WTC11 (cell line): ENCODE measurements at regions not wholly inside any gene's neighbourhood (a gene's known extent, or its start where the extent isn't known, plus 50 kb on each side); places are given as distances from the start of the nearest gene placed in this dataset.

Experiments used
- ATAC-seq: fragments of 200-7000 bp; cut with Tn5 transposase; 2 replicates; pipeline ENCODE4 v1.10.0; 2021; ENCODE audit warnings: mild to moderate bottlenecking, moderate library complexity
- CTCF ChIA-PET: fragments of 300-600 bp; sonication (Branson Sonifier 250); formaldehyde crosslinking; loops from one replicate; lab custom pipeline; 2021; ENCODE audit warnings: antibody characterized with exemption; lab: Charles Lee
- POLR2A ChIA-PET: fragments of 350-600 bp; sonication (Branson Sonifier 250); formaldehyde crosslinking; loops from one replicate; lab custom pipeline; 2021; ENCODE audit warnings: antibody characterized with exemption; lab: Charles Lee
- DNase-seq: peaks from one replicate; pipeline ENCODE4 v3.0.0; 2021; ENCODE audit warnings: low spot score
- H3K27ac Mint-ChIP-seq: 2 replicates; pipeline ENCODE4 v1.8.0; 2021; ENCODE audit warnings: mixed read lengths
- H3K27me3 Mint-ChIP-seq: 2 replicates; pipeline ENCODE4 v1.8.0; 2021; ENCODE audit warnings: low read depth, mild to moderate bottlenecking, moderate library complexity, mixed read lengths
- H3K36me3 Mint-ChIP-seq: 2 replicates; pipeline ENCODE4 v1.8.0; 2021; ENCODE audit warnings: mixed read lengths
- H3K4me1 Mint-ChIP-seq: 2 replicates; pipeline ENCODE4 v1.8.0; 2022; ENCODE audit warnings: mixed read lengths
- H3K4me3 Mint-ChIP-seq: 2 replicates; pipeline ENCODE4 v1.8.0; 2021; ENCODE audit warnings: mild to moderate bottlenecking, moderate library complexity, mixed read lengths
- H3K9me3 Mint-ChIP-seq: 2 replicates; pipeline ENCODE4 v1.8.0; 2021; ENCODE audit warnings: mixed read lengths
- AR ChIP-seq: fragments of 250-450 bp; sonication (Bioruptor Pico); IDR thresholded peaks from 2 replicates; pipeline ENCODE4 v1.9.0; 2021; ENCODE audit warnings: mild to moderate bottlenecking
- CREM ChIP-seq: sonication (generic); formaldehyde crosslinking; IDR thresholded peaks from 2 replicates; pipeline ENCODE4 v1.8.1; 2022; ENCODE audit warnings: mild to moderate bottlenecking, missing genetic modification reagents, moderate library complexity
- ELF4 ChIP-seq: sonication (generic); formaldehyde crosslinking; IDR thresholded peaks from 2 replicates; pipeline ENCODE4 v1.8.1; 2022; ENCODE audit warnings: low read depth, mild to moderate bottlenecking, moderate library complexity, missing genetic modification reagents
- GABPB1 ChIP-seq: sonication (generic); formaldehyde crosslinking; IDR thresholded peaks from 2 replicates; pipeline ENCODE4 v1.8.1; 2023; ENCODE audit warnings: mild to moderate bottlenecking, missing genetic modification reagents
- GTF2I ChIP-seq: fragments of 250-450 bp; sonication (Bioruptor Pico); conservative IDR thresholded peaks from 2 replicates; pipeline ENCODE4 v1.4.0; 2021; ENCODE audit warnings: mild to moderate bottlenecking
- MLX ChIP-seq: sonication (generic); formaldehyde crosslinking; IDR thresholded peaks from 2 replicates; pipeline ENCODE4 v1.8.1; 2023; ENCODE audit warnings: mild to moderate bottlenecking, missing genetic modification reagents, moderate library complexity
- MXD4 ChIP-seq: fragments of 250-450 bp; sonication (Bioruptor Pico); IDR thresholded peaks from 2 replicates; pipeline ENCODE4 v1.8.0; 2021; ENCODE audit warnings: mild to moderate bottlenecking, moderate library complexity, borderline replicate concordance
- NFYB ChIP-seq: sonication (generic); formaldehyde crosslinking; conservative IDR thresholded peaks from 2 replicates; pipeline ENCODE4 v1.8.0; 2022; ENCODE audit warnings: low read depth, missing genetic modification reagents
- OVOL2 ChIP-seq: fragments of 250-450 bp; sonication (Bioruptor Pico); IDR thresholded peaks from 2 replicates; pipeline ENCODE4 v1.9.0; 2021; ENCODE audit warnings: mild to moderate bottlenecking, borderline replicate concordance
- RELA ChIP-seq: sonication (generic); formaldehyde crosslinking; IDR thresholded peaks from 2 replicates; pipeline ENCODE4 v1.8.1; 2022; ENCODE audit warnings: missing genetic modification reagents, mild to moderate bottlenecking, borderline replicate concordance
- SMAD4 ChIP-seq: sonication (generic); formaldehyde crosslinking; IDR thresholded peaks from 2 replicates; pipeline ENCODE4 v1.8.0; 2022; ENCODE audit warnings: mild to moderate bottlenecking, missing genetic modification reagents
- TCF7 ChIP-seq: sonication (generic); formaldehyde crosslinking; IDR thresholded peaks from 2 replicates; pipeline ENCODE4 v1.8.0; 2022; ENCODE audit warnings: mild to moderate bottlenecking, low read depth, missing genetic modification reagents, moderate library complexity
- ZMAT4 ChIP-seq: fragments of 250-450 bp; sonication (Bioruptor Pico); IDR thresholded peaks from 2 replicates; pipeline ENCODE4 v1.9.0; 2021; ENCODE audit warnings: mild to moderate bottlenecking
- ZNF232 ChIP-seq: sonication (generic); formaldehyde crosslinking; IDR thresholded peaks from 2 replicates; pipeline ENCODE4 v1.8.0; 2022; ENCODE audit warnings: mild to moderate bottlenecking, missing genetic modification reagents
- ZNF396 ChIP-seq: fragments of 250-450 bp; sonication (Bioruptor Pico); IDR thresholded peaks from 2 replicates; pipeline ENCODE4 v1.8.0; 2021; ENCODE audit warnings: mild to moderate bottlenecking, moderate library complexity, borderline replicate concordance
- ZNF423 ChIP-seq: fragments of 250-450 bp; sonication (Bioruptor Pico); IDR thresholded peaks from 2 replicates; pipeline ENCODE4 v2.1.2; 2022; ENCODE audit warnings: mild to moderate bottlenecking, moderate library complexity
- ZNF425 ChIP-seq: fragments of 250-450 bp; sonication (Bioruptor Pico); conservative IDR thresholded peaks from 2 replicates; pipeline ENCODE4 v1.9.0; 2021; ENCODE audit warnings: mild to moderate bottlenecking
- TF ChIP-seq, protein P1 (sequence below): sonication (generic); formaldehyde crosslinking; IDR thresholded peaks from 2 replicates; pipeline ENCODE4 v1.8.1; 2022; ENCODE audit warnings: mild to moderate bottlenecking, moderate library complexity, missing genetic modification reagents
- TF ChIP-seq, protein P2 (sequence below): sonication (generic); formaldehyde crosslinking; IDR thresholded peaks from 2 replicates; pipeline ENCODE4 v1.8.1; 2022; ENCODE audit warnings: mild to moderate bottlenecking, missing genetic modification reagents, moderate library complexity, borderline replicate concordance
- TF ChIP-seq, protein P3 (sequence below): sonication (generic); formaldehyde crosslinking; conservative IDR thresholded peaks from 2 replicates; pipeline ENCODE4 v1.8.1; 2022; ENCODE audit warnings: mild to moderate bottlenecking, missing genetic modification reagents
- TF ChIP-seq, protein P4 (sequence below): sonication (generic); formaldehyde crosslinking; IDR thresholded peaks from 2 replicates; pipeline ENCODE4 v1.8.1; 2022; ENCODE audit warnings: low read depth, missing genetic modification reagents, borderline replicate concordance

DNA sequence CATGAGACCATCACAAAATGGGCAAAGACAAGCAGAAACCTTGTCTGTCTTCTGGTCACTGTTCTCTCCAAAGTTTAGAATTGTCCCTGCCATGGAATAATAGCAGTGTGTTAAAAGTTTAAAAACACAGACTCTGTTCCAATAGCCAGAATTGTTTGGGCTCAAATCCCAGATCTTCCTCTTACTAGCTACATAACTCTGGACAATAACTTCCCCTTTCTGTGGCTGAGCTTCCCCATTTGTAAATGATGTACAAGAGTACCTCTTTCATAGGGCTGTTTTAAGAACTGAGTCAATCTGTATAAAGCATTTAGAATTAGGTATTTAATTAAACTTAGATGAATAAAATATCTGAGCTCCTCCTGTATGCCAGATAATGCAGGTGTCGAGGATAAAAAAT lies 623.0 kb downstream of the NTRK3 start:
- H3K9me3 Mint-ChIP-seq = peaks cover 3% of the 10 kb centered on the region; the same call in 1 of the 2 replicates
- H3K36me3 Mint-ChIP-seq = no peaks in the 10 kb centered on the region
- ATAC-seq (no peak), DNase-seq (no peak)
- CTCF ChIA-PET = no interaction called here
- no peak overlapping the region for H3K27ac Mint-ChIP-seq
- peaks cover 2% of the 10 kb centered on the region for H3K4me1 Mint-ChIP-seq
- H3K27me3 Mint-ChIP-seq = no peaks in the 10 kb centered on the region
- TF ChIP-seq, protein P1, sequence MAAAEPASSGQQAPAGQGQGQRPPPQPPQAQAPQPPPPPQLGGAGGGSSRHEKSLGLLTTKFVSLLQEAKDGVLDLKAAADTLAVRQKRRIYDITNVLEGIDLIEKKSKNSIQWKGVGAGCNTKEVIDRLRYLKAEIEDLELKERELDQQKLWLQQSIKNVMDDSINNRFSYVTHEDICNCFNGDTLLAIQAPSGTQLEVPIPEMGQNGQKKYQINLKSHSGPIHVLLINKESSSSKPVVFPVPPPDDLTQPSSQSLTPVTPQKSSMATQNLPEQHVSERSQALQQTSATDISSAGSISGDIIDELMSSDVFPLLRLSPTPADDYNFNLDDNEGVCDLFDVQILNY (CRISPR knock-in tag) = no peak
- TF ChIP-seq ZNF423 (CRISPR knock-in tag) (no peak), MLX (CRISPR knock-in tag) (no peak), GABPB1 (no peak), GTF2I (CRISPR knock-in tag) (no peak)
- TF ChIP-seq, protein P2, sequence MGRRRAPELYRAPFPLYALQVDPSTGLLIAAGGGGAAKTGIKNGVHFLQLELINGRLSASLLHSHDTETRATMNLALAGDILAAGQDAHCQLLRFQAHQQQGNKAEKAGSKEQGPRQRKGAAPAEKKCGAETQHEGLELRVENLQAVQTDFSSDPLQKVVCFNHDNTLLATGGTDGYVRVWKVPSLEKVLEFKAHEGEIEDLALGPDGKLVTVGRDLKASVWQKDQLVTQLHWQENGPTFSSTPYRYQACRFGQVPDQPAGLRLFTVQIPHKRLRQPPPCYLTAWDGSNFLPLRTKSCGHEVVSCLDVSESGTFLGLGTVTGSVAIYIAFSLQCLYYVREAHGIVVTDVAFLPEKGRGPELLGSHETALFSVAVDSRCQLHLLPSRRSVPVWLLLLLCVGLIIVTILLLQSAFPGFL (CRISPR knock-in tag) = no peak
- POLR2A ChIA-PET = no interaction called here
- no peak overlapping the region for H3K4me3 Mint-ChIP-seq

DNA sequence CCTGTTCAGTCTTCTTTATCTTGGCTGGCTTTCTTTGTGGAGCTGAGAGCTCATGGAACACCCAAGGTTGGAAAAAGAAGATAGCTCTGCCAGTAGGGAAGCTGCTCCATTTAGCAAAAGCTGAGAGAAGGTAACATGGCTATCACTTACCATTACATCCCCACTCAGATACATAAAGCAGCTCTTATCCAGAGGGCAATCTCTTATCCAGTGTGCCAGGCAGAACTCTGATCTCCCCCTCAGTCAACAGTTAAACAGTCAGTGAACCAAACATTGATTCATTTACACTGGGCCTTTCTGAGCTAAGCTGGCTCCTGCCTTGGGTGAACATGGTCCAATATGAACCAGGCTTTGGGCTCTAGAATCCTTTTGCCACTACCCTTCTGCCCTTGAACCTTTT lies 624.2 kb downstream of the NTRK3 start:
- H3K36me3 Mint-ChIP-seq = no peaks in the 10 kb centered on the region
- no peak overlapping the region for H3K4me3 Mint-ChIP-seq
- ChIA-PET POLR2A (no interaction called here), CTCF (no interaction called here)
- no peaks in the 10 kb centered on the region for H3K27me3 Mint-ChIP-seq
- H3K4me1 Mint-ChIP-seq = no peaks in the 10 kb centered on the region
- DNase-seq (no peak), ATAC-seq (no peak)
- no peak overlapping the region for H3K27ac Mint-ChIP-seq
- TF ChIP-seq ZNF232 (CRISPR knock-in tag) (no peak), TCF7 (CRISPR knock-in tag) (no peak), GTF2I (CRISPR knock-in tag) (no peak), OVOL2 (CRISPR knock-in tag) (no peak), NFYB (CRISPR knock-in tag) (no peak), AR (CRISPR knock-in tag) (no peak), ELF4 (no peak), RELA (no peak), ZNF396 (no peak), MLX (CRISPR knock-in tag) (no peak), MXD4 (CRISPR knock-in tag) (no peak), CREM (CRISPR knock-in tag) (no peak), ZMAT4 (CRISPR knock-in tag) (no peak)
- 0 out of 2 replicates have a peak, but pooled peaks cover 3% of the 10 kb centered on the region for H3K9me3 Mint-ChIP-seq

DNA sequence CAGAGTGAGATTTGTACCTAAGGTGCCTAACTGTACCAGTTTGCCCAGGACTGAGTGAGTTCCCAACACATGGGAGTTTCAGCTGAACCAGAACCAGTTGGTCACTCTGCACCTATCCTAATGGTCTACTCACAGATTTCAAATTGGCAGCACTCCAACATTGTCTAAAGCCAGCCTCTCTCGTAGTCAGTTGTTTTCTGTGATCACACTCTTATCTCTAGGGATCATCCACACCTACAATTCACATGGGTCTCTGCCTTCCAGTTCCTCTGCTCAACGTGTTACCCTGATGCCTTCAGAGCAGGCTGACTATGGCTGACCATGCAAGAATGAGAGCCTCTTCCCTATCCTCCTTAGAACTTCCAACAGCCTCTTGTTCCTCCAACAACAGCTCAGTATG lies 624.8 kb downstream of the NTRK3 start:
- Mint-ChIP-seq H3K27ac (no peak overlapping the region), H3K27me3 (no peaks in the 10 kb centered on the region), H3K36me3 (no peaks in the 10 kb centered on the region), H3K4me1 (no peaks in the 10 kb centered on the region), H3K9me3 (0 out of 2 replicates have a peak, but pooled peaks cover 3% of the 10 kb centered on the region), H3K4me3 (no peak overlapping the region)
- POLR2A ChIA-PET = no interaction called here
- ATAC-seq = no peak
- CTCF ChIA-PET = no interaction called here
- no peak for DNase-seq
- TF ChIP-seq OVOL2 (CRISPR knock-in tag) (no peak), SMAD4 (CRISPR knock-in tag) (no peak), TCF7 (CRISPR knock-in tag) (no peak), ZNF425 (CRISPR knock-in tag) (no peak)
- TF ChIP-seq, protein P3, sequence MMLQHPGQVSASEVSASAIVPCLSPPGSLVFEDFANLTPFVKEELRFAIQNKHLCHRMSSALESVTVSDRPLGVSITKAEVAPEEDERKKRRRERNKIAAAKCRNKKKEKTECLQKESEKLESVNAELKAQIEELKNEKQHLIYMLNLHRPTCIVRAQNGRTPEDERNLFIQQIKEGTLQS (CRISPR knock-in tag) = no peak
- TF ChIP-seq, protein P4, sequence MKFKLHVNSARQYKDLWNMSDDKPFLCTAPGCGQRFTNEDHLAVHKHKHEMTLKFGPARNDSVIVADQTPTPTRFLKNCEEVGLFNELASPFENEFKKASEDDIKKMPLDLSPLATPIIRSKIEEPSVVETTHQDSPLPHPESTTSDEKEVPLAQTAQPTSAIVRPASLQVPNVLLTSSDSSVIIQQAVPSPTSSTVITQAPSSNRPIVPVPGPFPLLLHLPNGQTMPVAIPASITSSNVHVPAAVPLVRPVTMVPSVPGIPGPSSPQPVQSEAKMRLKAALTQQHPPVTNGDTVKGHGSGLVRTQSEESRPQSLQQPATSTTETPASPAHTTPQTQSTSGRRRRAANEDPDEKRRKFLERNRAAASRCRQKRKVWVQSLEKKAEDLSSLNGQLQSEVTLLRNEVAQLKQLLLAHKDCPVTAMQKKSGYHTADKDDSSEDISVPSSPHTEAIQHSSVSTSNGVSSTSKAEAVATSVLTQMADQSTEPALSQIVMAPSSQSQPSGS (CRISPR knock-in tag) = no peak
